LNCaP clone FGC (cell line): ENCODE measurements at regions not wholly inside any gene's neighbourhood (a gene's known extent, or its start where the extent isn't known, plus 50 kb on each side); places are given as distances from the start of the nearest gene placed in this dataset.

Source experiments
- DNase-seq: peaks from one replicate; pipeline ENCODE4 v3.0.0-alpha.2; 2011; ENCODE audit warnings: low read depth
- H3K4me3 ChIP-seq: 2 replicates; pipeline ENCODE4 v1.5.1; 2011; ENCODE audit warnings: mild to moderate bottlenecking, low read depth, low read length, control low read depth
- TF ChIP-seq, protein P1 (sequence below): IDR thresholded peaks from 2 replicates; pipeline ENCODE4 v1.5.1; 2012; ENCODE audit warnings: mild to moderate bottlenecking; ENCODE audit not compliant: control insufficient read depth, insufficient read depth; ENCODE audit errors: extremely low read depth

DNA sequence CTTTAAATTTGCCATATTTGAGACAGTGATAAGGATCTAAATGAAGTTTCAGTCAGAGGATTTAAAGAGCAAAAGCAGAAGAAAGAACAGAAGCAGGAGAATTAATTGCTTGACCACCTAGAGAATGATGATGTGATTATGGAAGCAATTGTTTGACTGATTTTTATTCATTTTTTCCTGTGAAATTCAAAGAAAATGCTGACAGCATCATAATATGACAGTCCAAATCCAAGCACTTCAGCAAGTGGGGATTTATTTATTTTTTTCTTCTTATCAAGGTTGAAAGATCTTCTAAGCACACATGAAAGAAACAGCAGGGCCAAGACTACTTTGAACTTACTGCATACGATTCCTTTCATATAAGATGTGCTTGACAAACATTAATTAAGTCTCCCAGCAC is 125.2 kb downstream of the BMP2 start:
- no peak overlapping the region for H3K4me3 ChIP-seq
- TF ChIP-seq, protein P1, sequence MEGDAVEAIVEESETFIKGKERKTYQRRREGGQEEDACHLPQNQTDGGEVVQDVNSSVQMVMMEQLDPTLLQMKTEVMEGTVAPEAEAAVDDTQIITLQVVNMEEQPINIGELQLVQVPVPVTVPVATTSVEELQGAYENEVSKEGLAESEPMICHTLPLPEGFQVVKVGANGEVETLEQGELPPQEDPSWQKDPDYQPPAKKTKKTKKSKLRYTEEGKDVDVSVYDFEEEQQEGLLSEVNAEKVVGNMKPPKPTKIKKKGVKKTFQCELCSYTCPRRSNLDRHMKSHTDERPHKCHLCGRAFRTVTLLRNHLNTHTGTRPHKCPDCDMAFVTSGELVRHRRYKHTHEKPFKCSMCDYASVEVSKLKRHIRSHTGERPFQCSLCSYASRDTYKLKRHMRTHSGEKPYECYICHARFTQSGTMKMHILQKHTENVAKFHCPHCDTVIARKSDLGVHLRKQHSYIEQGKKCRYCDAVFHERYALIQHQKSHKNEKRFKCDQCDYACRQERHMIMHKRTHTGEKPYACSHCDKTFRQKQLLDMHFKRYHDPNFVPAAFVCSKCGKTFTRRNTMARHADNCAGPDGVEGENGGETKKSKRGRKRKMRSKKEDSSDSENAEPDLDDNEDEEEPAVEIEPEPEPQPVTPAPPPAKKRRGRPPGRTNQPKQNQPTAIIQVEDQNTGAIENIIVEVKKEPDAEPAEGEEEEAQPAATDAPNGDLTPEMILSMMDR: no peak
- no peak for DNase-seq

DNA sequence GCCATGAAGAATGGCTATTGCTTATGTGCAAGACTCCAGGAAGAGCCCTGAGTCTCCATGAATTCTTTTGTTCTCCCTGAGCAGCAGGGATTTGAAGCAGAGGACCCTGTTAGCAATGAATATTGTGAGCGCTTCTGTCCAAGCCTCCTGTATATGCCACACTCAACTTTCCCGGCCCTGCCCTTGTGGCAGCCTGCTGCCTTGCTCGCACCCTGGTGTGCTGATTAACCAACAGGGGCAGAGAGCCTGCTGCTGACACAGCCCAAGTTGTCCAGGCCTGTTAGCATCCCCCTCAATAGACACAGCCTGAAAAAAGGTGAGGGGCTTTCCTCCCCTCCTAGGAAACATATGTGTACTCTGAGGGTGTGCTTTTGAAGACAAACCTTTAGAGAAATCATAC is 131.4 kb downstream of the BMP2 start:
- no peak overlapping the region for H3K4me3 ChIP-seq
- TF ChIP-seq, protein P1: no peak
- DNase-seq: no peak

DNA sequence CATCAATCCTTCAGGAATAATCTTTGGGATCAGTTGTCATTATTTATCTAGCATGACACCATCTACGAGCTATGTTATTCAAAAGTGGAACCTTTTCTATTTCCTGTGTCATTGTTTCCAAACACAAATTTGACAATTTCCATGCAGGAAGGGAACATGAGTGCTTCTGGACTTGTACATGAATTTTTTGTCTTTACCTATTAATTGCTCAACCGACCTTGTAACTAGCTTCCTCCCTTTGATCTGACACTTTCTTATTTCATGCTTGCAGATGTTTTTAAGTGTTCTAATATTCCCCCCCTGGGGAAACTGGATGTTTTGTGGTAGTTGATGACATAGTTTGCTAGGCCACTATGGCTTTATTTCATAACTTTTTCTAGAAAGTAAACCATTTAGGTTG is 139.4 kb downstream of the BMP2 start:
- TF ChIP-seq, protein P1: no peak
- no peak for DNase-seq
- H3K4me3 ChIP-seq: no peak overlapping the region

DNA sequence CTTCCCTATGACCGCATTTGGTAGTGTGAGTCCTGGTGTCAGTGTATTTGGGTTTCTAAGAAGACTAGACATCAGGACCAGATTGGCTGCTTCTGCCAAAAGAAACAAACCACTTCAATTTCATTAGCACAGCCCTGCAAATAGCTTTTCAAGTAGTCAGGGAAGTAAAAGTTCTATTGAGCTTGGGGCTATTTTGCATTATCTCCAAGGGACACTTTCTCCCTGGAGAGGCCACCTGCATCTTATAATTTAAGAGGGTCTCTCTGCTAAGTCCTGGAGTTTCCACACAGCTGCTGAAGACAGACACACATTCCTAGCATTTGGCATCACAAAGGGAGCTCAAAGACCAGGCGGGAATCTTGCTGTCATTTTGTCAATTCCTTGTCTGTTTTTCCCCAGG is 141.2 kb downstream of the BMP2 start:
- H3K4me3 ChIP-seq: no peak overlapping the region
- no peak for DNase-seq
- TF ChIP-seq, protein P1: no peak

DNA sequence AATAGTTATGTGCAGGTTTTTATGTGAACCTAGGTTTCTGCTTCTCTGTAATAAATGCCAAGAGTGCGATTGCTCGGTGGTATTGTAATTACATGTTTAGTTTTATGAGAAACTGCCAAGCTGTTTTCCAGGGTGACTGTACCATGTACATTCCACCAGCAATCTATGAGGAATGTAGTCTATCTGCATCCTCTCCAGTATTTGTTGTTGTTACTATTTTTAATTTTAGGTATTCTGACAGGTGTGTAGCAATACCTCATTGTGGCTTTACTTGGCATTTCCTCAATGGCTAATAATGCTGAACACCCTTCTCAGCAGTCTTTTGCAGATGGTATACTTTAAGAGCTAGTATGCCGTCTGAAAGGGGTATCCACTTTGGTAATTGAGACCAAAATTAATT is 142.1 kb downstream of the BMP2 start:
- no peak overlapping the region for H3K4me3 ChIP-seq
- DNase-seq: no peak
- TF ChIP-seq, protein P1: no peak

DNA sequence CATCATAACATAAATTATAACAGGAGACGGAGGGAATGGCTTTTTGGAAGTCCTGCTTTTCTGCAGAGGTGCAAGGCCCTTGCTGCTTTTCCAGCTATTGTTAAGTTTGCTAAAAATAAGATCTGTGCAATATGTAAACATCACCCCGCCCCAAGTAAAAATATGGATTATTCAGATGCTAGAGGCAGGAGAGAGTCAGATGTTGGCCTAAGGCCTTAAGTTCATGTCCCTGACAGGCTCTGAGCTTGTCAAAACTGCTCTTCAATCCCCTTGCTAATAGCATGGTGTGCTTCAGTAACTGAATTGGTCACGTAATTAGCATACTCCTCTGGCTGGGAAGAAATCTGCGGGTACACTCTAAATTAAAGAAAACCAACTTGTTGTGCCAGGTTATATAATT is 147.5 kb downstream of the BMP2 start:
- no peak for DNase-seq
- TF ChIP-seq, protein P1: no peak
- H3K4me3 ChIP-seq: no peak overlapping the region

DNA sequence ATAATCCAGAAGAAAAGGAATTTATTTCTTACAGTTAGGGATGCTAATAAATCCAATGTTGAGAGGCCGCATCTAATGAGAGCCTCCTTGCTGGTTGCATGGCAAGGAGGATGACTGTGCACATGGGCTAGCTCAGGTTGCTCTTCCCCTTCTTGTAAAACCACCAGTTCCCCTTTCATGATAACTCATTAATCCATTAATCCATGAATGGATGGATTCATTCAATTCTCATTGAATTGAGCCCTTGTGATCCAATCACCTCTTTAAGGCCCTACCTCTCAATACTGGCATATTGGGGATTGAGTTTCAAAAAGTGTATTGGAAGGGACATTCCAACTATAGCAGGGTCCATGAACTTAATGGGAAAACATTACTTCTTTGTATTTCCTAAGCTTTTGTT is 149.5 kb downstream of the BMP2 start:
- no peak for DNase-seq
- no peak overlapping the region for H3K4me3 ChIP-seq
- TF ChIP-seq, protein P1: no peak
